ENCODE measurements at regions not wholly inside any gene's neighbourhood (a gene's known extent, or its start where the extent isn't known, plus 50 kb on each side); places are given as distances from the start of the nearest gene placed in this dataset.
"Not testable (repeated sequence)": the region's sequence is repeated elsewhere in the genome, so short reads cannot be mapped to it uniquely, and the experiment has no call there.

DNA sequence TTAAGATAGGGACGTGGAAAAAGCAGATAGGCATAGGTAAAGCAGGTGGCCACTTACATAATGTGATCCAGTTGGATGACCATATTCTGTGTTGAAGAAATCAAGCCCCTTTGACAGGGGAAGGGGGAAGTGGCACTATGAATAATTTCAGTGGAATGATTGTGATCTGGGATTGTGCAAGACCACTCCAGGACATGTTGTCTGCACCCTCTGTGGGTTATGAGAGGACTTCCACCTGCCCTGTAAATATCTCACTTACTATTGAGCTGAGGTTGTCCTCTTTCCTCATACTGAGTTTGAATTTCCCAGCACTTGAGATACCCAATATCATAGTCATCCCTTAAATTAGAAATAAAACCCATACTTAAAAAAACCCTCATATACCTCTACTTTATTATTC lies 220.7 kb downstream of the IRS1 start:
- no peak for DNase-seq (ENCODE audit: low read depth)

GRCh38 chr2:226578373-226578772 lies 221.2 kb downstream of the IRS1 start:
- DNase-seq (ENCODE audit: low read depth): no peak

- DNase-seq (ENCODE audit: low read depth): no peak
Observed at GRCh38 chr2:226575928-226576327, 223.7 kb downstream of the IRS1 start.

DNA sequence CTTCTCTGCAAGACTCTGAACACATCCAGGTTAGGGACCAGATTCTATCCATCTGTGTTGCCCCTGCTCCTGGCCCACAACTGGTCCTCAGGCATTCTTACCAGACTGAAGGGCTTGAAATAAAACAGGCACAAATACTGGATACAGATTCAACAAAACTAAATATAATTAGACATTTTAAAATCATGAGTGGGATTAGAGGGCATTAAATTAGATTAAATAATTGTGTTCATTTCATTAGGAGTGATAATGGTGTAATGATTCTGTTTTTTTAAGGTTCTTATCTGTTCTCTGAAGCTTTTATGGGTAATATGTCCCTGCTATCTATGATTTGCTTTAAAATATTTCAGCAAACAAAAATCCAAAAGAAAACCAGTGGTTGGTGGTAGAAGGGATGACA lies 226.5 kb downstream of the IRS1 start:
- DNase-seq (ENCODE audit: low read depth): no peak

GRCh38 chr2:226564667-226565066 lies 235.0 kb downstream of the IRS1 start:
- DNase-seq (ENCODE audit: low read depth): no peak

DNA sequence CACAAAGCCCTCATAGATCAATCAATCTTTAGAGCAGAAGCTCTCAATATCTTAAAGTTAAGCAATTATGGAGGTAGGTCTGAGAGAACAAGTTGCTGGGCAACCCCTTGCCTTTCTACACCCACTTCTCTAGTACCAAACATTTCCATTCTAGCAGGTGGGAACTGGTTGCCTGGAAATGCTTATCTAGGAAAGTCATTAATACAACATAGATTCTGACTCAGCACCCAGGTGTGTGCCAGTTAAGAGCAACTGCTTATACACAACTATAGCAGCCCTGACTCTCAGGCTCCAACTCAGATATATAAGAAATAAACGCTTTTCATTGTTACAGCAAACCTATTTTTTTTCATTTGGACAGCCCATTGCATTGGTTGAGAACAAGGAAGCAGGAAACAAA lies 237.7 kb downstream of the IRS1 start:
- no peak for DNase-seq (ENCODE audit: low read depth)

- no peak for DNase-seq (ENCODE audit: low read depth)
Observed at GRCh38 chr2:226560325-226560724, 239.3 kb downstream of the IRS1 start.

- DNase-seq (ENCODE audit: low read depth): no peak
Observed at GRCh38 chr2:226559536-226559935, 240.1 kb downstream of the IRS1 start.

DNA sequence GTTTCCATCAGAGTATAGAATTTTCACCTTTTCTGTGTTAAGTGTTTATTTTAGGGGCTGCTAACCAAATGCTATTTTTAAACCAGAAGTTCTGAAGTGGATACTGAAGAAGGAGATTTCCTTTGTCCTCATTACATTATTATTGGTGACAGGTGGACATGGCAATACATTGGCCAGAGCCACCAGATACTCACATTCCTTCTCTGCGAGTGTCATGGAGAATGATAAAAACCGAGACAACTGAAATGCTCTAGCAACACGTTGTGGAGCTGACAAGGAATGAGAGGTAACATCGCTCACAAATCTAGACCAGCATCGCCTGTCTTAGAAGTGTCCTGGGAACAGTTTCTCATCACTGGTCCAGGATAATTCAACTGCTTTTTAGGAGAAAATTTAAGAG lies 241.2 kb downstream of the IRS1 start:
- no peak for DNase-seq (ENCODE audit: low read depth)

DNA sequence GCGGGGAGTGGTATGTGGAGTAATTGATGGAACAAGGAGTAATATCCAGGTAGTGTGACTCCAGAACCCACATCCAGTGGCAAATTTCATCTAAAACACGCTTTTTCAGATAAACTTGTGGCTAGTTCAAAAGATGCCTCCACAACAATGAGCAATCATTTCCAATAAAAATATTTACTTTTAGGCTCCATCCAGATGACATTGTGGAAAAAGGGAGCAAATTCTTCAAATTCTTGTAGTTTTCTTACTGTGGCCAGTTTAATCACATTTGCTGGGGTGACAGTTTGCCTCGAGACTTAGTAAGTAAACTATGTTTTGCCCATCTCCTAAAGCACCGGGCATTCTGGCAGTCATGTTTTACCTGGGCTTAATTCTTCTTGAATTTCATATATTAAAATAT lies 243.6 kb downstream of the IRS1 start:
- no peak for DNase-seq (ENCODE audit: low read depth)

DNA sequence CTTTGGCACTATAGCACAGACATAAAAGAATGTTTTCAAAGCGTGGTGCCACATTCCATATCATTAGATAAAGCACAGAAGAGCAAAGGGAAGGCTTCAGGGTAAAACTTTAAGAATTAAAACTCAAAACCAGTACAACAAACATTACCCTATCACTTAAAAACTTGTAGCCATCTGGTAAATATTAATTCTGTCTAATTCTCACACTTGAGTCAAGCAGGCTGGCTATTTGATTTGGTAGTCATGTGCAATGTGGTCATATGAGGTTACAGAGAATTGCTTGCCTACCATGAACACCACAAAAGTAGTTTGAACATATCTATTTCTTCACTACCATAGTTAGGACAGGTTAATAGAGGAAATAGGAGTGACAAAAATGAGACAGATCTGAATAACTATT lies 244.9 kb downstream of the IRS1 start:
- no peak for DNase-seq (ENCODE audit: low read depth)

DNA sequence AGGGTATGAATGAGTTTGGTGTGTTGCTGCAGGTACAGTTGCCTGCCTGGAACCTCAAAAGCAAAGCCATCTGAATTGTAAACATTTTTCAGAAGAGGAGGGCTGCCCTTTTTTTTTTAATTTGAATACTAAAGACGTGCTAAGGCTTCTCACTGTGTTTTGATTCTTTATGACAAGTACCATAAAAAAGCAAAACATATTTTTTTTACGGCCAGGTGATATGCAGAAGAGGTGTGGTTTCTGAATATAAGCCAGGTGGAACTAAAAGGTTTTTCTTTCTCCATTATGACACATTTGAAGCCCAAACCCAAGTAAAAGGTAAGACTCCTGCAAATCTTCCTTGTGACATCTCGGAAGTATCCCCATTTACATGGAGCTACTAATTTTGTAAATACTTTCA lies 246.3 kb downstream of the IRS1 start:
- DNase-seq (ENCODE audit: low read depth): no peak

GRCh38 chr2:226552571-226553285 lies 246.9 kb downstream of the IRS1 start:
- no peak for DNase-seq (ENCODE audit: low read depth)

- no peak for DNase-seq (ENCODE audit: low read depth)
Observed at GRCh38 chr2:226551522-226552250, 247.9 kb downstream of the IRS1 start.

DNA sequence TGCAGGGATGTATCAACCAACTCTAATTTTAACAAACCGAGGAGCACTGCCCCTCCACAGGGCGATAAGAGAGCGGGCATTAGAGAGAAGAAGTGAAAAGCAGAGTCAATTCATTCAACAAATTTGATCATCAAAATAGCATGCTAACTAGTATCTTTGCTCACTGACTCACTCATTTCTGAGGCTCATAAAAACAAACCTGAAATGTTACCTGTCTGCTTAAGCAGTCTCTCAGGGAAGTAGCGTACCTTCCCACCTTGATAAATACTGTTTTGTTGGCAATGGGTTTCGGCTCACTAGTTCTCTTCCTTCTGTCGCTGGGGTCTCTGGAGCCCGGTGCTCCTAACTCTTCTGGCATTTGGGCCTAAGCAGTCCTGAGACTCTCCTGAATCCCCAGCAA lies 248.8 kb downstream of the IRS1 start:
- no peak for DNase-seq (ENCODE audit: low read depth)

DNA sequence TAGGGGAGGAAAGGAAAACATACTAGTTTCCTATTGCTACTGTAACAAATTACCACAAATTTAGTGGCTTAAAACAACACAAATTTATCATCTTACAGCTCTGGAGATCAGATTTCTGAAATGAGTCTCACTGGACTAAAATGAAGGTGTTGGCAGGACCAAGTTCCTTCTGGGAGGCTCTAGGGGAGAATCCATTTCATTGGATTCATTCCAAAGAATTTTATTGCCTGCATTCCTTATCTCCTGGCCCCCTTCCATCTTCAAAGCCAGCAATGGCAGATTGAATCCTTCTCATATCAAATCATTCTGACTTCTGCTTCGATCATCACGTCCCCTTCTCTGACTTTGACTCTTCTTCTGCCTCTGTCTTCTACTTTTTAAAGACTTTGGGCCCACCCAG lies 250.9 kb downstream of the IRS1 start:
- no peak for DNase-seq (ENCODE audit: low read depth)

GRCh38 chr2:226544596-226545210 lies 254.9 kb downstream of the IRS1 start:
- no peak for DNase-seq (ENCODE audit: low read depth)

- no peak for DNase-seq (ENCODE audit: low read depth)
Observed at GRCh38 chr2:226540204-226540994, 259.2 kb downstream of the IRS1 start.

DNA sequence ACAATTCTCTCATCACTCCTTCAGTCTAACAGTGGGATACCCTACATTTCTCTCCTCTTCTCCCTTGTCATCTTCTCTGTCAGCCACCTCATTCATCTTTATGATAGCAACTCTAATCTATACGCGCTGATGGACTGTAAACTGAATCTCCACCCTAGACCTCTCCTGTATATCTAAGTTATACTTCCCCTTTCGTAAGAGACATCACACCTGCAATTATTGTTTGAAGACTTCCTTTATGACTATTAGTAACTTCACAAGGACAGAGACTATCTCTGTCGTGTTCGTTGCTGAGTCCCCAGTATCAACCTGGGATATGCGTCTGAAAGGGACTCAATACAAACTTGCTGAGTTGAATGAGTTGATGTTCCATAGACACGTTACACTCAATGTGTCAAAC lies 263.2 kb downstream of the IRS1 start:
- no peak for DNase-seq (ENCODE audit: low read depth)

DNA sequence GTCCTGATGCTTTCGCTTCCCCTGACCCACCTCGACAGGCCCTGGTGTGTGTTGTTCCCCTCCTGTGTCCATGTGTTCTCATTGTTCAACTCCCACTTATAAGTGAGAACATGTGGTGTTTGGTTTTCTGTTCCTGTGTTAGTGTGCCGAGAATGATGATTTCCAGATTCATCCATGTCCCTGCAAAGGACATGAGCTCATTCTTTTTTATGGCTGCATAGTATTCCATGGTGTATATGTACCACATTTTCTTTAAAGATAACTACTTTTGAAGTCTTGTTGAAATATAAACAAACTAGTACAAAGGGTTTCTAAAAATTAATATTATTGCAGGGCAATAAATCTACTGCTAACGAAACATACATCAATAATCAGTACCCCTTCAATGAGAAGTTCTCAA lies 266.6 kb downstream of the IRS1 start:
- DNase-seq (ENCODE audit: low read depth): not testable (repeated sequence)

DNA sequence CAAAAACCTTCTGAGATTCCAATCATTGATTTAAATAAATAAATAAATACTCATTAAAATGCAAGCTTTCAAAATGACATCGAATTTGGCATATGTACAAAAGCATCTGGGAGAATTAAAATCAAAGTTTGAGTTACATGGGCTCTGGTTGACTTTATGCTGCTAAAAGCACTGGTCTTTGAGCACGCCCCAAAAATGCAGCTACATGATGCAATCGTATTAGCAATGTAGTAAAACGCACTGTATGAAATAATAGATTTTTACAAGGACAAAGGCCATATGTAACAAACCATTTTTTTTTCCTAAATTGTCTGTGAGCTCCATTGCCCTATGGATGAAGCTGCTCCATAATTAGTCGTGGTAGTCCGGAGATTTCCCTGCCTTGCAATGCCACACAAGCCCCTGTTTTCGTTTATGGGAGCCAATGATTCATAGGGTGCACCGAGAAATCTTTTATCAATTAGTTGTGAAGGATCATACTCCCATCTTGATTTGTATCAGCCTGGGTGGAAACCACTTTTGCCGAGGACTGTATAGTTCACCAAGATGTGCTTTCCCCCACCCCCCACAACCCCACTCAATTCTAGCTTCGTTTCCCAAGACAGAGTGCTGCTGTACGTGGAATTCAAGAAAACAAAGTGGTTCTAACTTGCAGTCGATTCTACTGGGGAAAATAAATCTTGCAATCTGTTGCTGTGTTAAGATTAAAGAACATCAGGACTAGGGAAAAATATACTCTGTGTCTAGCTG lies 268.4 kb downstream of the IRS1 start:
- DNase-seq (ENCODE audit: low read depth): no peak

DNA sequence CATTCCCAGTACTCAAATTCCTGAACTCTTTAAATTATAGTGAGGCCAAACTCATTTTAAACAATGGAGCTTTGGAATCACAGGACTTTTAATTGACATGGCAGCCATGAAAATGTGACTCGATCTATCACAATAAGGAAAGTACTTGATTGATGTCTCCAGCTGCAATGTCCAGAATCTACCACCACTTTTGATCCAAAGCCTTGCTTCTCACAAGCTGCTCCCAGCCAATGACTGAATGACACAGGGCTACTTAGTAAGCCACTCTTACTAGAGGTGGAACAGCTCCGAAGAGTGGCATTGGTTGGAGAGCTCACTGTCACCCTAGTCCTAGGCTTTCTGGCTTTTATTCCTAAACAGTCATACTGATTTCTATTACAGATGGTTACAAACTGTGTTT lies 270.1 kb downstream of the IRS1 start:
- no peak for DNase-seq (ENCODE audit: low read depth)

All from activated T-helper 9 cell treated with anti-CD3 and anti-CD28 coated beads, Interleukin-2, amount 50 U/mL, for 16 hours (primary cell).